ENCODE measurements at regions not wholly inside any gene's neighbourhood (a gene's known extent, or its start where the extent isn't known, plus 50 kb on each side); places are given as distances from the start of the nearest gene placed in this dataset.

DNA sequence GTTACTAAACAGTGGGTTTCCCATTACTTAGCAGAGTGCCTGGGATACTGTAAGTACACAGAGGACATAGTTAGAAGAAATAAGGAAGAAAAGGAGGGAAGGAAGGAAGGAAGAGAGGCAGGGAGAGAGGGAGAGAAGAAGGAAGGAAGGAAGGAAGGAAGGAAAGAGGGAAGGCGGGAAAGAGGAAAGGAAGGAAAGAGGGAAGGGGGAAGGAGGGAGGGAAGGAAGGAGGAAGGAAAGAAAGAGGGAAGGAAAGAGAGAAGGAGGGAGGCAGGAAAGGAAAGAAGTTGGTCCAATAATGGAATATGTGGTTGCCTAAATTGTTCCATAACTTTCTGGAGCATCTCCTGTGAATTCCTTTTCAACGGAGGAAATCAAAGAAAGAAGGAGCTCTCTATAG, 1230.4 kb downstream of the AACS start:
- TF ChIP-seq NFIC (IDR thresholded peaks at IDR 0.05): no peak
- TF ChIP-seq EP300 (IDR thresholded peaks at IDR 0.05; ENCODE audit: borderline replicate concordance): no peak
- TF ChIP-seq CREB1 (IDR thresholded peaks at IDR 0.05; ENCODE audit: low read depth): no peak
- no peak for TF ChIP-seq TAF1 (IDR thresholded peaks at IDR 0.05; ENCODE audit: low read depth)
- TF ChIP-seq, protein P1, sequence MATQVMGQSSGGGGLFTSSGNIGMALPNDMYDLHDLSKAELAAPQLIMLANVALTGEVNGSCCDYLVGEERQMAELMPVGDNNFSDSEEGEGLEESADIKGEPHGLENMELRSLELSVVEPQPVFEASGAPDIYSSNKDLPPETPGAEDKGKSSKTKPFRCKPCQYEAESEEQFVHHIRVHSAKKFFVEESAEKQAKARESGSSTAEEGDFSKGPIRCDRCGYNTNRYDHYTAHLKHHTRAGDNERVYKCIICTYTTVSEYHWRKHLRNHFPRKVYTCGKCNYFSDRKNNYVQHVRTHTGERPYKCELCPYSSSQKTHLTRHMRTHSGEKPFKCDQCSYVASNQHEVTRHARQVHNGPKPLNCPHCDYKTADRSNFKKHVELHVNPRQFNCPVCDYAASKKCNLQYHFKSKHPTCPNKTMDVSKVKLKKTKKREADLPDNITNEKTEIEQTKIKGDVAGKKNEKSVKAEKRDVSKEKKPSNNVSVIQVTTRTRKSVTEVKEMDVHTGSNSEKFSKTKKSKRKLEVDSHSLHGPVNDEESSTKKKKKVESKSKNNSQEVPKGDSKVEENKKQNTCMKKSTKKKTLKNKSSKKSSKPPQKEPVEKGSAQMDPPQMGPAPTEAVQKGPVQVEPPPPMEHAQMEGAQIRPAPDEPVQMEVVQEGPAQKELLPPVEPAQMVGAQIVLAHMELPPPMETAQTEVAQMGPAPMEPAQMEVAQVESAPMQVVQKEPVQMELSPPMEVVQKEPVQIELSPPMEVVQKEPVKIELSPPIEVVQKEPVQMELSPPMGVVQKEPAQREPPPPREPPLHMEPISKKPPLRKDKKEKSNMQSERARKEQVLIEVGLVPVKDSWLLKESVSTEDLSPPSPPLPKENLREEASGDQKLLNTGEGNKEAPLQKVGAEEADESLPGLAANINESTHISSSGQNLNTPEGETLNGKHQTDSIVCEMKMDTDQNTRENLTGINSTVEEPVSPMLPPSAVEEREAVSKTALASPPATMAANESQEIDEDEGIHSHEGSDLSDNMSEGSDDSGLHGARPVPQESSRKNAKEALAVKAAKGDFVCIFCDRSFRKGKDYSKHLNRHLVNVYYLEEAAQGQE (IDR thresholded peaks at IDR 0.05; ENCODE audit: low read depth): no peak
- TF ChIP-seq TCF12 (IDR thresholded peaks at IDR 0.05; ENCODE audit: low read depth): no peak
- TF ChIP-seq, protein P2, sequence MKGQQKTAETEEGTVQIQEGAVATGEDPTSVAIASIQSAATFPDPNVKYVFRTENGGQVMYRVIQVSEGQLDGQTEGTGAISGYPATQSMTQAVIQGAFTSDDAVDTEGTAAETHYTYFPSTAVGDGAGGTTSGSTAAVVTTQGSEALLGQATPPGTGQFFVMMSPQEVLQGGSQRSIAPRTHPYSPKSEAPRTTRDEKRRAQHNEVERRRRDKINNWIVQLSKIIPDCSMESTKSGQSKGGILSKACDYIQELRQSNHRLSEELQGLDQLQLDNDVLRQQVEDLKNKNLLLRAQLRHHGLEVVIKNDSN (IDR thresholded peaks at IDR 0.05): no peak
- TF ChIP-seq CEBPB (IDR thresholded peaks at IDR 0.05): no peak
- TF ChIP-seq TEAD4 (IDR thresholded peaks at IDR 0.05): no peak
- TF ChIP-seq YY1 (IDR thresholded peaks at IDR 0.05; ENCODE audit: low read depth): no peak
- no peak for TF ChIP-seq EGR1 (IDR thresholded peaks at IDR 0.05)
- TF ChIP-seq, protein P3, sequence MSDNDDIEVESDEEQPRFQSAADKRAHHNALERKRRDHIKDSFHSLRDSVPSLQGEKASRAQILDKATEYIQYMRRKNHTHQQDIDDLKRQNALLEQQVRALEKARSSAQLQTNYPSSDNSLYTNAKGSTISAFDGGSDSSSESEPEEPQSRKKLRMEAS (IDR thresholded peaks at IDR 0.05): no peak
- TF ChIP-seq FOXM1 (IDR thresholded peaks at IDR 0.05; ENCODE audit: borderline replicate concordance, low read depth): no peak
- no peak for TF ChIP-seq RAD21 (IDR thresholded peaks at IDR 0.05; ENCODE audit: low read depth)
- no peak for TF ChIP-seq ZBTB7A (IDR thresholded peaks at IDR 0.05; ENCODE audit: low read depth)

DNA sequence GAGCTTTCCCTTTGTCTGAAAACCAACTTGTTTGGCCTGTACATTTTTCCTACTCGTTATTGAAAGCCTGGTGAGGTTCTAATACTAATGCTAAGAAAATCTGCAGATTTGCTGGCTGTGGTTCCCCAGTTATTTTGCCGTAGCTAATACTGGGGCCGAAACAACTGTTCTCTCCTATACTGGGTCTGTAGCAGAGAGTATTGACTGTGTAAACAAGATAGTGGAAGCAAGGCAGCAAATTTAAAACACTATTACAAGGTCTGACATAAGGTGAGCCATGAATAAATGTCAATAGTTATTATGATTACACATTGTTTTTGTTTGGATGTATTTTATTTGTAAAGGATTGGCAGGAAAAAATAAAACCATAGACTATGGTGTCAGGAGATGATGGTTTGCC, 1244.0 kb downstream of the AACS start:
- TF ChIP-seq ZBTB7A (IDR thresholded peaks at IDR 0.05; ENCODE audit: low read depth): no peak
- TF ChIP-seq FOXM1 (IDR thresholded peaks at IDR 0.05; ENCODE audit: borderline replicate concordance, low read depth): no peak
- no peak for TF ChIP-seq EP300 (IDR thresholded peaks at IDR 0.05; ENCODE audit: borderline replicate concordance)
- TF ChIP-seq, protein P2 (IDR thresholded peaks at IDR 0.05): no peak
- no peak for TF ChIP-seq YY1 (IDR thresholded peaks at IDR 0.05; ENCODE audit: low read depth)
- TF ChIP-seq TEAD4 (IDR thresholded peaks at IDR 0.05): no peak
- TF ChIP-seq TCF12 (IDR thresholded peaks at IDR 0.05; ENCODE audit: low read depth): no peak
- TF ChIP-seq TAF1 (IDR thresholded peaks at IDR 0.05; ENCODE audit: low read depth): no peak
- TF ChIP-seq RAD21 (IDR thresholded peaks at IDR 0.05; ENCODE audit: low read depth): no peak
- TF ChIP-seq EGR1 (IDR thresholded peaks at IDR 0.05): no peak

DNA sequence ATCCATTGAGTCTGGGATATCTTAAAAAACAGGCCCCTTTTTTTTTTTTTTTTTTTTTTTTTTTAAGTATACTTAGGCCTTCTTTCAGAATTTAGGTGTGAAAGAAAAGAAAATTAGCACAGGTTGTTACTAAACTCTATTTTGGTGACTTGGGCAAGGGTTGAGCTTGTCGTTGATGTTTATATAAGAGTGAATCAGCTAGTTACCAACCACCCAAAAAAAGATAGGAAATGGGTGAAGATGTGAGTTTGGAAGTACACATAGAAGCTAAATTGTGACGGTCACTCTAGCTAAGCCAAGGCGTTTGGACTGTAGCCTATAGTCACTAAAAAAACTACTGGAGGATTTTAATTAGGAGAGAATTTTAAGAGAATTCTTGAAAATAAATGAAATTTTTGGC, 1247.2 kb downstream of the AACS start:
- no peak for TF ChIP-seq FOXM1 (IDR thresholded peaks at IDR 0.05; ENCODE audit: borderline replicate concordance, low read depth)
- no peak for TF ChIP-seq NFIC (IDR thresholded peaks at IDR 0.05)
- TF ChIP-seq, protein P2 (IDR thresholded peaks at IDR 0.05): no peak
- no peak for TF ChIP-seq EP300 (IDR thresholded peaks at IDR 0.05; ENCODE audit: borderline replicate concordance)
- no peak for TF ChIP-seq RAD21 (IDR thresholded peaks at IDR 0.05; ENCODE audit: low read depth)
- TF ChIP-seq EGR1 (IDR thresholded peaks at IDR 0.05): no peak
- TF ChIP-seq TAF1 (IDR thresholded peaks at IDR 0.05; ENCODE audit: low read depth): no peak
- TF ChIP-seq, protein P3 (IDR thresholded peaks at IDR 0.05): no peak
- TF ChIP-seq TEAD4 (IDR thresholded peaks at IDR 0.05): no peak
- no peak for TF ChIP-seq CREB1 (IDR thresholded peaks at IDR 0.05; ENCODE audit: low read depth)
- TF ChIP-seq TCF12 (IDR thresholded peaks at IDR 0.05; ENCODE audit: low read depth): no peak
- TF ChIP-seq, protein P1 (IDR thresholded peaks at IDR 0.05; ENCODE audit: low read depth): no peak
- no peak for TF ChIP-seq CEBPB (IDR thresholded peaks at IDR 0.05)
- TF ChIP-seq YY1 (IDR thresholded peaks at IDR 0.05; ENCODE audit: low read depth): no peak
- no peak for TF ChIP-seq ZBTB7A (IDR thresholded peaks at IDR 0.05; ENCODE audit: low read depth)

DNA sequence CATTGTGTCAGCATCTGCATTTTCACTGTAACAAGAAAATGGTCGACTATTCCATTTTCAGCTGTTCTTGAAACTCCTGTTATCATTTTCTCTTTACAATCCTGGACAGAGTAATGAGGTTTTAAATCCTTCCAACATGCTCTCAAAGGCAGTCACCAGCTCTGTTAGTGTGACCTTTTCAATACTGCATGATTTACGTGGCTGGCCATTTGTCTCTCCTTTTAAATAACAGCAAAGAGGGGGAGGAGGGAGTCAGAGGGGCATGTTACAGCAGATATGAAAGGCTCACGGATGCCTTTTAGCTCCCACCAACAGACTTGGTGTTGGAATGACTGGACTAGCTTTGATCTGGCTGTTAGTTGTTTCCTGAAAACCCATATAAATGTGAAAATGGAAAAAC, 1251.2 kb downstream of the AACS start:
- TF ChIP-seq, protein P2 (IDR thresholded peaks at IDR 0.05): no peak
- TF ChIP-seq NFIC (IDR thresholded peaks at IDR 0.05): no peak
- TF ChIP-seq ZBTB7A (IDR thresholded peaks at IDR 0.05; ENCODE audit: low read depth): no peak
- no peak for TF ChIP-seq TEAD4 (IDR thresholded peaks at IDR 0.05)
- TF ChIP-seq TCF12 (IDR thresholded peaks at IDR 0.05; ENCODE audit: low read depth): no peak
- TF ChIP-seq, protein P3 (IDR thresholded peaks at IDR 0.05): no peak
- no peak for TF ChIP-seq RAD21 (IDR thresholded peaks at IDR 0.05; ENCODE audit: low read depth)
- no peak for TF ChIP-seq YY1 (IDR thresholded peaks at IDR 0.05; ENCODE audit: low read depth)
- no peak for TF ChIP-seq TAF1 (IDR thresholded peaks at IDR 0.05; ENCODE audit: low read depth)
- TF ChIP-seq CREB1 (IDR thresholded peaks at IDR 0.05; ENCODE audit: low read depth): no peak
- no peak for TF ChIP-seq CEBPB (IDR thresholded peaks at IDR 0.05)
- TF ChIP-seq EGR1 (IDR thresholded peaks at IDR 0.05): no peak
- no peak for TF ChIP-seq FOXM1 (IDR thresholded peaks at IDR 0.05; ENCODE audit: borderline replicate concordance, low read depth)
- TF ChIP-seq EP300 (IDR thresholded peaks at IDR 0.05; ENCODE audit: borderline replicate concordance): no peak
- TF ChIP-seq, protein P1 (IDR thresholded peaks at IDR 0.05; ENCODE audit: low read depth): no peak
